Vagina (tissue), 2 donors: ENCODE measurements at regions not wholly inside any gene's neighbourhood (a gene's known extent, or its start where the extent isn't known, plus 50 kb on each side); places are given as distances from the start of the nearest gene placed in this dataset.

Experiments used
- POLR2A ChIP-seq, 2 donors: fragments of 450-650 bp; IDR thresholded peaks; one replicate each; pipeline ENCODE4 v1.6.1; 2017; ENCODE audit warnings: antibody characterized with exemption in 2 of 2, mild to moderate bottlenecking in 2 of 2, moderate library complexity in 2 of 2
- TF ChIP-seq, protein P1 (sequence below), 3 experiments: fragments of 450-650 bp in 2 of 3; fragments of 200-600 bp in 1 of 3; sonication (generic) in 1 of 3; IDR thresholded peaks; one replicate each; pipeline ENCODE4 v1.5.1; 2017 to 2019; ENCODE audit warnings: antibody characterized with exemption in 3 of 3, mild to moderate bottlenecking in 2 of 3, moderate library complexity in 2 of 3

DNA sequence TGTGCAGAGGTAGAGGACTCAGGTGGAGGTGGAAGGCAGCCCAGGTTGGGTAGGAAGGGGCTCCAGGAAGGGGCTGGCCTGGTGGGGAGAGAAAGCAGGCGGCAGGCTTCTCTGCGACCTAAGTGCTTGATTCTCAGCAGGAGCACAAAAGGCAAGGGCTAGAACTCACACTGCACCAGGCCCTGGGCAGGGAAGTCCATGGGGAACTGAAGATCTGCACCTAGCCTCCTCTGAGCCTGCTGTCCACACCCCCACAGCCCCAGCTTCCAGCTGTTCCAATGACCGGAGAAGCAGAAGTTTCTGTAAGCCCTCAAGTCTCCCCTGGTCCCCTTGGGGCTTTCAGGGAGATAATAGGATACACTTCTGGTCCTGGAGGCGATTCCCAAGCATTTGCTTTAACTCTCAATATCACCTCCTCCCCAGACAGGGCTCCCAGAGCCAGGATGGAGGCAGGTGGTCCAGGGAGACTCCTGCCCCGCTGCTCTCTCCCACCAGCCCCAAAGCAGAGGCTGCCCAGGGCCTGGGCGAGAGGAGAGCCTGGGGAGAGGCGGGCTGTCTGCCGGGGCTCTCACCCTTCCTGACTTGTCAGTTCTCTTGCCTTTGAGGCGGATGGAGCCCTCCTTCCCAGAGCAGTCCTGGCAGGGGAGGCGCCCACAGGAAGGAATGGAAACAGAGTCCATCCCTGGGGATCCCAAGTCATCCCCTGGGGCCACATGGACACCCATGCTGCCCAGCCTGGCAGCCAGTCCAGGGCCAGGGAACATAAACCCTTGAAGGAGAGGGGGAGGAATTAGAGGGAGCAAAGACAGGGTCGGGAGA, 126.0 kb downstream of the RBFOX3 start:
- TF ChIP-seq, protein P1, sequence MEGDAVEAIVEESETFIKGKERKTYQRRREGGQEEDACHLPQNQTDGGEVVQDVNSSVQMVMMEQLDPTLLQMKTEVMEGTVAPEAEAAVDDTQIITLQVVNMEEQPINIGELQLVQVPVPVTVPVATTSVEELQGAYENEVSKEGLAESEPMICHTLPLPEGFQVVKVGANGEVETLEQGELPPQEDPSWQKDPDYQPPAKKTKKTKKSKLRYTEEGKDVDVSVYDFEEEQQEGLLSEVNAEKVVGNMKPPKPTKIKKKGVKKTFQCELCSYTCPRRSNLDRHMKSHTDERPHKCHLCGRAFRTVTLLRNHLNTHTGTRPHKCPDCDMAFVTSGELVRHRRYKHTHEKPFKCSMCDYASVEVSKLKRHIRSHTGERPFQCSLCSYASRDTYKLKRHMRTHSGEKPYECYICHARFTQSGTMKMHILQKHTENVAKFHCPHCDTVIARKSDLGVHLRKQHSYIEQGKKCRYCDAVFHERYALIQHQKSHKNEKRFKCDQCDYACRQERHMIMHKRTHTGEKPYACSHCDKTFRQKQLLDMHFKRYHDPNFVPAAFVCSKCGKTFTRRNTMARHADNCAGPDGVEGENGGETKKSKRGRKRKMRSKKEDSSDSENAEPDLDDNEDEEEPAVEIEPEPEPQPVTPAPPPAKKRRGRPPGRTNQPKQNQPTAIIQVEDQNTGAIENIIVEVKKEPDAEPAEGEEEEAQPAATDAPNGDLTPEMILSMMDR (IDR thresholded peaks at IDR 0.05) = no peak
- TF ChIP-seq POLR2A (IDR thresholded peaks at IDR 0.05) = no peak
